HG03521 (cell line): ENCODE measurements at regions not wholly inside any gene's neighbourhood (a gene's known extent, or its start where the extent isn't known, plus 50 kb on each side); places are given as distances from the start of the nearest gene placed in this dataset.
"Not testable (repeated sequence)": the region's sequence is repeated elsewhere in the genome, so short reads cannot be mapped to it uniquely, and the experiment has no call there.

Experiments
- ATAC-seq: cut with Tn5 transposase; IDR thresholded peaks from one replicate; pipeline ENCODE4 v1.9.1; 2021; ENCODE audit warnings: mild to moderate bottlenecking, moderate library complexity; ENCODE audit not compliant: unreplicated experiment

GRCh38 chr21:31417214-31417613 is 73.2 kb upstream of the TIAM1 start:
- not testable (repeated sequence) for ATAC-seq

- no peak for ATAC-seq
Measured at GRCh38 chr21:31416465-31416864, 72.4 kb upstream of the TIAM1 start.

- ATAC-seq, result no peak
Measured at GRCh38 chr21:31414263-31415000, 70.4 kb upstream of the TIAM1 start.

GRCh38 chr21:31413698-31414097 is 69.6 kb upstream of the TIAM1 start:
- no peak for ATAC-seq

- no peak for ATAC-seq
Measured at GRCh38 chr21:31410499-31411131, 66.6 kb upstream of the TIAM1 start.

GRCh38 chr21:31409831-31410487 is 65.9 kb upstream of the TIAM1 start:
- no peak for ATAC-seq

GRCh38 chr21:31408301-31409088 is 64.4 kb upstream of the TIAM1 start:
- ATAC-seq, result no peak

GRCh38 chr21:31406510-31406909 is 62.4 kb upstream of the TIAM1 start:
- no peak for ATAC-seq

- no peak for ATAC-seq
Measured at GRCh38 chr21:31405604-31406003, 61.5 kb upstream of the TIAM1 start.

GRCh38 chr21:31403596-31404333 is 59.7 kb upstream of the TIAM1 start:
- ATAC-seq, result no peak

- ATAC-seq, result no peak
Measured at GRCh38 chr21:31399591-31399990, 55.5 kb upstream of the TIAM1 start.

GRCh38 chr21:31398574-31398973 is 54.5 kb upstream of the TIAM1 start:
- no peak for ATAC-seq

GRCh38 chr21:31397939-31398338 is 53.9 kb upstream of the TIAM1 start:
- no peak for ATAC-seq

GRCh38 chr21:31397515-31397926 is 53.5 kb upstream of the TIAM1 start:
- no peak for ATAC-seq

GRCh38 chr21:31397030-31397429 is 53.0 kb upstream of the TIAM1 start:
- ATAC-seq, result no peak

GRCh38 chr21:31396399-31396798 is 52.3 kb upstream of the TIAM1 start:
- no peak for ATAC-seq

GRCh38 chr21:31395791-31396190 is 51.7 kb upstream of the TIAM1 start:
- no peak for ATAC-seq

GRCh38 chr21:31395268-31395667 is 51.2 kb upstream of the TIAM1 start:
- ATAC-seq, result no peak

GRCh38 chr21:31394309-31394708 is 50.2 kb upstream of the TIAM1 start:
- no peak for ATAC-seq
